HG02759 (cell line): ENCODE measurements at regions not wholly inside any gene's neighbourhood (a gene's known extent, or its start where the extent isn't known, plus 50 kb on each side); places are given as distances from the start of the nearest gene placed in this dataset.
"Not testable (repeated sequence)": the region's sequence is repeated elsewhere in the genome, so short reads cannot be mapped to it uniquely, and the experiment has no call there.

ENCODE experiments used
- ATAC-seq: cut with Tn5 transposase; IDR thresholded peaks from one replicate; pipeline ENCODE4 v1.9.1; 2021; ENCODE audit warnings: mild to moderate bottlenecking, moderate library complexity; ENCODE audit not compliant: unreplicated experiment

DNA sequence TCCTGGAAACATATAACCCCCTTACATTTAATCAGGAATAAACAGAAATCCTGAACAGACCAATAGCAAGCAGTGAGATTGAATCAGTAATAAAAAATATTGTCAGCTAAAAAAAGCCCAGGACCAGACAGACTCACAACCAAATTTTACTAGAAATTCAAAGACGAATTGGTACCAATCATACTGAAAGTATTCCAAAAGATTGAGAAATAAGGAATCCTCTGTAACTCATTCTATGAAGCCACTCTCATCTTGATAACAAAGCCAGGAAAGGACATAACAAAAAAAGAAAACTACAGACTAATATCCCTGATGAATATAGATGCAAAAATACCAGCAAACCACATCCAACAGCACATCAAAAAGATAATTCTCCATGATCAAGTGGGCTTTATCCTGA, 714.0 kb downstream of the SEMA5A start:
- ATAC-seq: no peak

DNA sequence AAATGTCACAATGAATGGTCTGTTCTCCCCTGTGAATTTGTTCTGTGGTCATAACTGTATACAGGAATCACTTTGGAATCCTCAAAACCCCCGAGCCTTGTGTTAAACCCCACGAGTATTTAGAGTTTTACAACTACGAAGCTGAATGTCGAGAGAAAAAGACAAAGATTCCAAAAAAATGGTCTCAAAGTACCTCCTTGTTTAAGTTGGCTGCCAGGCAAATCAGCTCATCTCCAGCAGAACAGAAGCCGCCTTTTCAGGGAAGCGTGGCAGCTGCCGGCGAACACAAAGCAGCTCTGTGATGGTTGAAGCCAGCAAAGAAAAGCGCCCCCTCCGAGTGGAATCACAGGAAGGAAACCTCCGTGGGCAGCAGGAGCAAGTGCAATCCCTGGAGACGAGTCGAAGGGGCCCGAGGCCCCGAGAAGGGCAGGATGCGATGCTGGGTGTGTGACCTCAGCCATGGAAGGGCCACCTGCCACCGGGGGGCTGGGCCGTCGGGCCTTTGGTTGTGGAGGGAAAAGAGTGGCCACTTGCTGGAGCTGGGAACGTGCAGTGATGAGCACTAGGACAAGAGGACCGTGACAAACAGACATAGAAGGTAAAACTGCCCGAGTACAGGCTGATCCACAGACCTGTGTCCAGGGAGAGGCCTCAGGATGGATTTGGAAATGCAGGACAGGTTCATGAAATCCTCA, 706.4 kb downstream of the SEMA5A start:
- ATAC-seq: no peak

DNA sequence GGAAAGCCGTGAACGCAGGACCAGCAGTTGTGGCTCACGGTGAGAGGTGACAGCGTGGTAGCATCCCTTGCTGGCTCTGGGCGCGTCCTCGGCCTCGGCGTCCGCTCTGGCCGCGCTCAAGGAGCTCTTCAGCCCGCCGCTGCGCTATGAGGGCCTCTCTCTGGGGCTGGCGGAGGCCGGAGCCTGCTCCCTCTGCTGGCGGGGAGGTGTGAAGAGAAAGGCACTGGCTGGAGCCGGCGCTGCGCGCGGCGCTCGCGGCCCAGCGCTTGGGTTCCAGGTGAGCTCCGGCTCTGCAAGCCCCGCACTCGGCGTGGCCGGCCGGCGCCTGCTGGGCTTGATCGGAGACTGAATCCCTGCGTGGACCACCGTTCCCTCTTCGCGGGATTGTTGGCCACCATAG, 705.6 kb downstream of the SEMA5A start:
- no peak for ATAC-seq

- ATAC-seq: not testable (repeated sequence)
Observed at GRCh38 chr5:8840746-8841145, 705.1 kb downstream of the SEMA5A start.

DNA sequence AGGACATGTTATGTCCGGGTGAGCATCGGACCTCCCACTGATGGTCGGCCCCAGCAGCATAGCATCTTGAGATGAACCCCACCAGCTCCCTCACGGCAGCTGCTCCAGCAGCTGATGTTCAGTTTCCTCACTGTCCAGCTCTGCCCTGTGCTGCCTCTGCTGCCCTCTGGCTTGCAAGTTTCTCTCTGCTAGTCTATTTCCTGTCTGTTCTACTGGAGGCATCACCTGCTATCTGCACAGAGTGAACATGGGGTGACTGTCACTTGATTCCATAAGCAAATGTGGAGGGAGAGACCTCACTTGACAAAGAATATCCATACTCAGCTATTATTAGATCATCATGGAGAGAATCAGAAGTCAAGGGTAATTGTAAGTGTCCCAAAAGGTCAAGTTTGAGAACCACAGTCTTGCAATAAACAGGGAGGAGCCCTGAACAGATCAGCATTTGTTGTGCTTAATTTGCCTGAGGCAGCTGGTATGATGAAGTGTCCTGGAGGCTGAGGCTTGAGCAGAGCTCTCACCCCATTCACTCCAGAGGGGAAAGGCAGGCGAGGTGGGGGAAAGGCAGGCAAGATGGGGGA, 702.8 kb downstream of the SEMA5A start:
- ATAC-seq: no peak

DNA sequence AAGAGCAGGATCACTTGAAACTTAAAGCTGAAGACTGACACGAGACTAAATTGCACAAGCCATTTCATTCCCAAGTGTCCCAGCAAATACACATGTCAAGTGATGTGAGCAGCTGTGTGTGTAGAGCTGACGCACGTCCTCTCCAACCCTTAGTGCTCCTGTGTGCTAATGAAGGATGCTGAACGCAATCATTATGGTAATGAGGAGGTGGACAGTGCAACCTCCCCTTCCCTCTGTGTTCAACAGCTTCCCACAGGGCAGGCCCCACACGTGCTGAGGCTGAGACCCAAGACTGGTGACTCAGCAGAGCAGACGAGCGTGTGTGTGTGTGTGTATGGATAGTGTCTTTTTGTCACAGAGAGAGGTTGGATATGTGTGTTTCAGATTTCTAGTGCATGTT, 702.1 kb downstream of the SEMA5A start:
- no peak for ATAC-seq

GRCh38 chr5:8844206-8844605, 701.7 kb downstream of the SEMA5A start:
- no peak for ATAC-seq

GRCh38 chr5:8844847-8845246, 701.0 kb downstream of the SEMA5A start:
- ATAC-seq: no peak

DNA sequence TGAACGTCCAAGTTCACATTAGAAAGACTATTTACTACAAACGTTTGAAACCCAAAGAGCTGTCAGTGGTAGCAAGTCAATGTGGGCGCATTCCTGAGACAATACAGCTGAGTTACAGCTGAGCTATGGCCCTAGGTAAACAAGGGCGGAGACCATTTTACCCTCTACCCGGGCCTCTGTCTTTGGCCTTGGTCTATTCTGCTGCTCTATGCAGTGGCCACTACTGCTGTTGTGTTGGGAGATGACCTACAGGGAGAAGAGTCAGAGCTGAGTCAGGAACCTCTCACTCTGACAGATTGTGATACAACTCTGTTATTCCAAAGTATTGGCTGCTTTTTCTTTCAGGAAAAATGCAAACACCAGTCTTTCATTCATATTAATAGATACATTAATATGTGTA, 700.6 kb downstream of the SEMA5A start:
- no peak for ATAC-seq

DNA sequence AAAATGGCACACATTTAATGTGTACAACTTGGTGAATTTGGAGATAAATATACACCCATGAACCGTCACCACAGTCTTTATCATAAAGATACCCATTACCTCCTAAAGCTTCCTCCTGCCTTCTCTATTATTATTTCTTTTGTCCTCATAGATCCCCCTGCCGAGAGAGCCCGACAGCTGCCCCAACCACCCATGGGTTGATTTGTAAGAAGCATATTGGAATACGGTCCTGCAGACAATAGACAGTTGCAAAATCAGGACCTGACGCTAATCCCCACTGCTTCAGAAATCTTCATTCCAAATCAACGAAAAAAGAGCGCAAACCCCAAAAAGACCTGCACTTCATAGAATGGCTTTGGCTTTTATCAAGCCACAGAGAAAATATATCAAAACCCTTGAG, 697.5 kb downstream of the SEMA5A start:
- ATAC-seq: no peak

DNA sequence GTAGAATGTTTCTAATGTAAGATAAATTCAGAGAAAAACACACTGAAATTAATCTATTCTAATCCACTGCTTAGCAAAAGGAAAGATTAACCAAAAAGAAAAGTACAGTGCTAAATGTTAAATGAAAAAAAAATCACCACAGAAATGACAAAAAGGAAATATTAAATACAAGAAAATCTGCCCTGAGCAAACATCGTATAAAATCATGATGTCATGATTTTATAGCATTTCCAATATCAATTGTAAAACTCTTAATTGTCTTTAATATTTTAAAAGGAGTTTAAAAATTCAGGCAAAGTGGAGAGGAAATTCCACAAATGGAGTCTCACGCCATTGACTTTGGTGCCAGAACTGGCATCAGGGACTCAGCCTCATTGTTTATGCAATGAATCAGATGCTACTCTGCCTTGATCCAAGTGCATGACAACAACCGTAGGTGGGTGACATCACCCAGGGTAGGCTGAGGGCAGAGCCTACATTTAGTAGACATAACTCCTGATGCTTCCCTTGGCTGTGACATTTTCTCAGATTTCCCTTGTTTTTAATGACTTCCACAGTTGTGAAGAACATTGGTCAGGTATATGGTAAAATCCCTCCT, 696.8 kb downstream of the SEMA5A start:
- no peak for ATAC-seq

- ATAC-seq: no peak
Observed at GRCh38 chr5:8851101-8851500, 694.8 kb downstream of the SEMA5A start.

DNA sequence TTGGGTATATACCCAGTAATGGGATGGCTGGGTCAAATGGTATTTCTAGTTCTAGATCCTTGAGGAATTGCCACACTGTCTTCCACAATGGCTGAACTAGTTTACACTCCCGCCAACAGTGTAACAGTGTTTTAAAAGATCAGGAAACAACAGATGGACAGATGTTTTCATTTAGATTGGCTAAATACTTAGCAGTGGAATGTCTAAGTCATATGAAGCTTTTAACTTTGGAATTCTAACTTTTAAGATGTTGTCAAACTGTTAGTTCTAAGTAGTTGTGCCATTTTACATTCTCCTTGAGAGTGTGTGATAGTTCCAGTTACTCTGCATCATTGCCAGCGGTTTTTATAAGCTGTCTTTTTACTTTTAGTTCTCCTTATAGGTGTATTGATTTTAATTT, 688.8 kb downstream of the SEMA5A start:
- no peak for ATAC-seq

DNA sequence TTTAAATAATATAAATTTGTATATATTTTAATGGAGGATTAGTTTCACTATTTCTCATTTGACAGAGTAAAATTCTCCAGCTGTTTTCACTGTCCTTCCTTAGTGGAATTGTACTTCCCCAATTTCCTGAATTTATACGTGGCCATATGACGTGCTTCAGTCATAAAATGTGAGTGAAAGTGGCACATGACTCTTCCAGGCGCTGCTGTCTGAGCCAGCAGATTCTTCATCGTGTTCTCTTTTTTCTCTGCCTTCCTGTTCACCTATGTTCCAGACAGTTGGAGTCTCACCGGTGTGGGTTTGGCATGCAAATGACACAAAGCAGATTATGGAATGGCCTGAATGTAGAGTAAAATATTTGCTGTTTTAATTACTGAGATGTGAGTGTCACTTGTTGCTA, 684.1 kb downstream of the SEMA5A start:
- no peak for ATAC-seq

GRCh38 chr5:8864053-8864452, 681.8 kb downstream of the SEMA5A start:
- ATAC-seq: peak; percentile 82

DNA sequence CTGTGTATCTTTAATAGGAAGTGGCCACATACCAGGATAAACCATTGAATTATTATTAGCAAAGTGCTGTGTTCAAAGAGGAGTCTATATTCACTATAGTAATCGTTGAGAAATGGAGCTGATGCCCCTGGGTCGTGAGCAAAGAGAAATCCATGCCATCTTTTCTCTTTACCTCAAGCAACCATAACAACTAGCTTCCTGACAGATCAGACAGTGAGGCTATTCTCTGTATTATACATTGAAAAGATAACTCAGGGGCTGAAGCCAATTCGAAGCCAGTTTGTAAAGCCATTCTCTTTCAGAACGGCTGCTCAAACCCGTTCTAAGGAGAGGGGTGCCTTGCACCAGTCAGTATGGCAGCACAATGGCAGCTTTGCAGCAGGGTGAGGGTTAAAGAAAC, 680.6 kb downstream of the SEMA5A start:
- no peak for ATAC-seq

DNA sequence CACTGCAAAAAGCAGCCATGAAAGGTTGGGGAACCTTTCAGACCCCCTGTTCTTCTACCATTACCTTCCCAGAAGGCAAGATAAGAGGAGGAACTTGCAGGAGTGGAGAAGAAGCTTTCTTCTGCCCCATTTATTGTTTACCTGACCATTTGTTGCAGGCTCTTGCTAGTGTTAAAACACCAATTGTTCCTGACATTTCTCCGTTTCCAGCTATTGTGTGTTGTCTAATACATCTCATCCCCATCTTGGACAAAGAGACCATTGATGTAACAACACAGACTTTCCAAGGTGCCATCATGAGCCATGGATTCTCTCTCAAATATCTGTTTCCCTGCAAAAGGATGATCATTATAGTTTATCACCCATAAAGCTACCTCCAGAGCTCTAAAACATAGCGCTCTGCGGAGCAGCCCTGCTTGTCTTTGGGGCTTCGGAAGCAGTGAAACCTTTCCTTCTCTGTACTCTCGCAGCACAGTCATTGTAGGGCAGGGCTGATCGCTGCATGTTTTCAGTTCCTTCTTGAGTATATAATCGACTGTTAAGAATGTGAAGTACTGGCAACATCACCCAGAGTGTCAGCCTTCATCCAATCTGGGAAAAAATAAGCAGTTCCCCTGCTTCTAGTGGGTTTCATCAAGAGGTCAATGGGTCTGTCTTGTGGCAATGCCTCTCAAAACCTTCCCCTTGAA, 680.0 kb downstream of the SEMA5A start:
- no peak for ATAC-seq

DNA sequence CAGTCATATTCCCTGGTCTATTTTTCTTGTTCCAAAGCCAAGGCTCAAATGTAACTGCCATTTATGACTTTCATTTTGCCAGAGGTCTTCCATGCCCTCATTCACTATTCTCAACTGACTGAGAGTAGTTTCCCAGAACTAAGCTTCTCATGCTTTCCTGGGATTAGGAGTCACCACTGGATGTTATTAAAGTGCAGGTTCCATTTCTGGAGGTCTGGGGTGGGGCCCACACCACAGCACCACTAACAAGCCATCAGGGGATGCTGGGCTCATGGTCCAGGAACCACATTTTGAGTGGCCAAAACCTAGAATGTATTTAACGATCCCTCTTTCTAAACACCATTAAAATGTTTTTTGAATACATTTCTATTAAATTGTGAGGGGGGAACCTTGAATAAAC, 677.6 kb downstream of the SEMA5A start:
- ATAC-seq: no peak

DNA sequence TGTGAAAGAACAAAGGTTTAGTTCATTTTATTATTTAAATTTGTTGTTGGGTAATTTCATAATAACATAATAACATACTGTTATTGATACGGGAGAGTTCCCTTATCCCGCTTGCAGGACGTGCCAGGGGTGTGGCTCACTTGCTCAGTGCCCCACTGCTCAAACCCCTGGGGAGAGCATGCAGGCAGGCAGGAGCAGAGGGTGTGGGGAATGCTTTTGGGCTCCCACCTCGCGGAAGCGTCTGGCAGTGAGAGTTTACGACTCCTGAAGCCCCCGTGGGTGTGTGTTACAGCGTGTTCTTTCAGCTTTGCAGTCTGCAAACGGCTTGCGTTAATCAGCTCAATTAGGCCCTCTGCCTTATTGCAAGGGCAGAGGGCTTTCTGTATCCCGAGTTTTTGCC, 675.9 kb downstream of the SEMA5A start:
- ATAC-seq: no peak

DNA sequence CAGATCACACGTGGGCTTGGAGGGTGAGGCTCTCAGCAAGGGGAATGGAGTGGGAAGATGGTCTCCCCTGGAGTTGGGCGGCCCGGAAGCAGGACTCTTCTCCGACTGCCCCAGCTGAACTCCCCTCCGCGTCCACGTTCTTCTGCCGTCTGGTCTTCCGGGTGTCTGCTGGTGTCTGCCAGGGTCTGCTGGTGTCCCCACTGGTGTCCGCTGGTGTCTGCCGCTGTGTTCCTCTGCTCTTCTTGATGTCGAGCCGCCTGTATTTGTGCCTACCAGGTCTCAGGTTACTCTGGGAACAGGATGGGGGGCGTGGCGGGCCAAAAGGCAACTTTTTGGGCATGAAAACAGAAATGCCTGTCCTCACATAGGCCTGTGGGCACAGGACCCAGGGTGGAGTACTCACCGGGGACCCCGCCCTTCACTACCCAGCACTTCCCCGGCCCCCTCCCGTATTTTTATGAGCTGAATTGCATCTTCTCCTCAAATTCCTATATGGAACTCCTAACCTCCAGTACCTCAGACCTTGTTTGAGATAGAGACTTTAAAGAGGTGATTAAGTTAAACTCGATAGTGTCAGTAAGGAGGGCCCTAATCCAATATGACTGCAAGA, 675.4 kb downstream of the SEMA5A start:
- no peak for ATAC-seq

DNA sequence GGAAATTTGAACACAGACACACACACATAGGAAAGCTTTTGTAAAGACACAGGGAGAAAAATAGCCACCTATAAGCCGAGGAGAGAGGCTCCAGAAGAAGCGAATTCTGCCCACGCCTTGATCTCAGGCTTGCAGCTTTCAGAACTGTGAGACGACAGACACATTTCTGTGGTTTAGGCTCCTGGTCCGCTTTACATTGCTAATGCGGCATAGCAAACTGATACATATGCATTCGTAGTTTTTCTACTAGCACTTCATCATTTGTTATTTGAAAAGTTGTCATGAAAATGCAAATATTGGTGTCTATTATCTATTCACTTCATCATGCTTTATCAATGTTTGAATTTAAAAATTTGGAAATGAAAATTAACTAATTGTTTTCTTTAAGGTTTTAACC, 674.9 kb downstream of the SEMA5A start:
- ATAC-seq: no peak

DNA sequence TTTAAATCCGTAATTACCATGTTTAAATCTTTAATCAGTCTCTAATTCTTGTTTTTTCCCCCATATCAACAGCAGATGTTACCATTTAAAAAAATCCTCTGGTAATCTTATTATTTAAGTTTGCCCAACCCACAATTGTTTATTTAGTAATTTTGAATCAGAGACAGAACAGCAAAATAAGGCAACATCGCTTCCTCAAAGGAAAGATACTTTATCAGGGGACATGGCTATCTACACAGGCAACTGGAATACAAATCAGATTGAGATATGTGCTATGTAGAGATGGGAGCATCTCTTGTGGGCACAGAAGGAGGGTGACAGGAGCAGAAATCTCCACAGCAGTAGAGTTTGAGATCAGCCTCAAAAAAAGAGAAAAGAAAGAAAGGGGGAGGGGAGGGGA, 674.4 kb downstream of the SEMA5A start:
- ATAC-seq: no peak
